ENCODE measurements at regions not wholly inside any gene's neighbourhood (a gene's known extent, or its start where the extent isn't known, plus 50 kb on each side); places are given as distances from the start of the nearest gene placed in this dataset.

DNA sequence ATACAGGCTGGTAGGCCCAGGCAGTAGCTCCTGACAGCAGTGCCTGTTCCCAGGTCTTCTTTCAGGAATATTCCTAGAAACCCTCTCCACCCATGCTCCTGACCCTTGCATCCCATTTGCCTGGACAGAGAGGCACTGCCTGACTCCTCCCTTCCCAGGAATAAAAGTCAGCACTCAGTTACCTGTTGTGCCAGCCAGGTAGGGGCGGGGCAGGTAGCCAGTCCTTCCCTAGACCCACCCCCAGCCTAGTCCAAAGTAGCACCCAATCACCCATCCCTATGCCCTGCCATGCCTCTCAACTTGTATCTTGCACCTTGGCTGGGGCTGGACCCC lies 129.9 kb downstream of the MRPL14 start:
- DNase-seq: no peak

DNA sequence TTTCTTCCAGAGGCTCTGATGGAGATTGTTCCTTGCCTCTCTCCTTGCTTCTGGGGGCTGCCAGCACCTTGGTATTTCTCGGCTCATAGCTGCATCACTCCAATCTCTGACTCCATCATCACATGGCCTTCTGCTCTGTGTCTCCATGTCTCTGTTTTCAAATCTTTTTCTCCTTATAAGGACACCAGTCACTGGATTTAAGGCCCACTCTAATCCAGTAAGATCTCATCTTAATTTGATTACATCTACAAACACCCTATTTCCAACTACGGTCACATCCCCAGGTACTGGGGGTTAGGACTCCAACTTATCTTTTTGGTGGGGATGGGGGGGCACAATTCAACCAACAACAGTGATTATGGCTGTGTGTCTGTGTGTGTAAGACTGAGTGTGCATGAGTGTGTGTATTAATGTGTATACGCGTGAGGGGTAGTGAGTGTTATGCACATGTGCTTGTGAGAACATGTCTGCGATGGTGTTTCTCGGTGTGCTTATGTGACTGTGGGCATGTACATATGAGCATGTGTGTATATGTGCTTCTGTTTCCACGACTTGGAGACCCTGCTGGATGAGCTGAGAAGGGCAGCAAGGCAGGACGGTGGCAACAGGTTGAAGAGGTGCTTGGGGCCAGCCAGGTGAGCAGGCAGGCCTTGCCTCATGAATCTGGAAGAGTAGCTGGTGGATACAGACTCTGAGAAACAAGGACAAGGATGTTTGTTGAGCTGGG lies 130.5 kb downstream of the MRPL14 start:
- DNase-seq: no peak

DNA sequence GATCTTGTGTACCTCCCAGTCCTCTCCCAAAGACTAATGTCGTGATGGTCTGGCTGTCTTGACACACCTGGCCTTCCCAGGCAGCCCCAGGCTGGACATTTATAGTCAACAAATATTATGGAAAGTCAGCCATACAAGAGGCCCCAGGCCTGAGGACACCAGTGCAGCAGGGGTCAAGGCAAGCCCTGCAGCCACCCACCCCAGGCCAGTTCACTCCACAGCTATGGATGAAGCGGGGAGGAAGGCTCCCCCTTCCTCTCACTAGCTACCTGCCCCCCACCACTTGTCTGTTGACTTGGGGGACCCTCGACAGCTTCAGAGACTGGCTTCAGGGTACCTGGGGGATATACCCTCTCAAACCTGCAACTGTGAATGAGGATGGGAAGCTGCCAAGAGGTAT lies 132.1 kb downstream of the MRPL14 start:
- no peak for DNase-seq

DNA sequence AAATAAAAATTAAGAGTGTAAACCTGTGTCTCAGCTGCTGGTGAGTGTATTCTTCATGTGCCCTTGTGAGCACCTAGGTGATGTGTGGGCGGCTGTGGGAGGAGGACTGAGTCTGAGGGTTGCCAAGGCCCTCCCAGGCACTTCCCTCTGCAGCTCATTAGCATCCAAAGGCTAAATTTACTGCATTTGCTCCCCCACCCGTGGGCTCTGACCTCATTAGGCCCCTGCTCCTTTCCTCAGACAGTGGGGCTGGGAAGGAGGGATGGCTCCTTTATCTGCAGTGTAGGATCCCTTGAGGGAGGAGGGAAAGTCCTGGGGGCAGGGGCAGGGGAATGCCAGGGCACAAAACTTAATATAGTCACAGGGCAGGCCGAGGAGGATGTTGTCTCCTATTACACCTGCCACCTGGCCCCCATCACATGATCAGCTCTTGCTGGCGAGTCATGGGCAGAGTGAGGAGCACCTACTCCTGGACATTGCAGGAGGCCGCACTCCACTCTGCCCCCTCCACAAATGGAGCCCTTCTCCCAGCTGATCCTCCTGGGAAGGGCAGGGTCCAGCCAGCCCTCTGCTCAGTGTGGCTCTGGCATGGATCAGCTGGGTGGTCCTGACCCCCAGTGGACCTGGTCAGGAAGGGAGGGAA lies 133.2 kb downstream of the MRPL14 start:
- no peak for DNase-seq

DNA sequence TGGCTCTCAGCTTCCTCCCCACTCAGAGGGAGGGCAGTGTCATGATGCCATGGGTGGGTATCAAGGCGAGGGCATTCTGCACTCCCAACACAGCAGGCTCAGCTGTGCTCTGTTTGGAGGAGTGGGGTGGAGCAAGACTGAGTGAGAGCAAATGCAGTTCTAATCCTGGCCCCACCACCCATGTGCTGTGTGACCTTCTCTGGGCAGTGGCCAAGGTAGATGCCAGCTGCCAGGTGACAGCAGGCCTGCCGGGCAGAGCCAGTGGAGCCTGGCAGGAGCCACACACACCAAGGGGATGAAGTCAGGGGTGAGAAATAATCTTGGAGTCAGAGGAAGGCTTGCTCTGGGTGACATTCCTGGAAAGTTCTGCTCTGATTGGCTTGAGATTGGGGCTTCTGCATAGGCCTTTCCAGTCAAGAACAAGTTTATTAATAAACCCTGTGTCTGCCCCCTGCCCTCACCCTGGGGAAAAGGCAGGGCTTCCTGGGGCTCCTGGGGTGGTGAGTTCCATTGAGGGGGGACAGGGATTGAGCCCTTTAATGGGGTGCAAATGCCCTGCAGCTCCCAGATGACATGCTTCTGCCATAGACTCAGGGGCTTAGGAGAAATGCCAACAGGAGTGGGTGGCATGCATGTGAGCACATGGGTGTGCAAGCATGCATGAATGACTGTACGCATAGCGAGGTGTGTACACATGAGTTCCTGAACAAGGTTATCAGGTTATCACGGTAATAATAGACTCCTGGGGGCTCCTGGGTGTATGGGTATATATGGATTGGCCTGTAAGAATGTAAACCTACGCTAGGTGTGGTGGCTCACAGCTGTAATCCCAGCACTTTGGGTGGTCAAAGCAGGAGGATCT lies 134.2 kb downstream of the MRPL14 start:
- no peak for DNase-seq

DNA sequence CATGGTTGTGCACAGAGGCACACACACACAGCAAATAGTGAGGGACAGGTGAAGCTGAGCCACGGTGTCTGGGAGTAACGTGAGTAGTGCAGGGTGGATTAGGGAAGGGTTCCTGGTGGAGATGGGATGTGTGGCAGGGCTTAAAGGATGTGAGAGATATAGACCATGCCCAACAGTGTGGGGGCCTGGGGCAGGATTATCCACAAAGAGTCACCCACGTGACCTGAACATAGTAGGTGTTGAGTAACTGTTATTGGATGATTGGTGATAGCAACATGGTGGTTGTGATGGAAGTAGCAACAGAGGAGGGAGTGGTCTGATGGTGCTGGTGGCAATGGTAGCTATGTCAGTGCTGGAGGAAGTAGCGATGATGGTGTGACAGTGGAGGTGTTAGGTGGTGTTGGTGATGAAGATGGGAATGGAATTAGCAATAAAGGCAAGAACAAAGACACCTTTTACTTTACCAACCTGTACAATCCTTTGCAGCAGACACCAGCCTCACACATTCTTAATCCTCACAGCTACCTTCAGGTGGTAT lies 135.1 kb downstream of the MRPL14 start:
- no peak for DNase-seq

DNA sequence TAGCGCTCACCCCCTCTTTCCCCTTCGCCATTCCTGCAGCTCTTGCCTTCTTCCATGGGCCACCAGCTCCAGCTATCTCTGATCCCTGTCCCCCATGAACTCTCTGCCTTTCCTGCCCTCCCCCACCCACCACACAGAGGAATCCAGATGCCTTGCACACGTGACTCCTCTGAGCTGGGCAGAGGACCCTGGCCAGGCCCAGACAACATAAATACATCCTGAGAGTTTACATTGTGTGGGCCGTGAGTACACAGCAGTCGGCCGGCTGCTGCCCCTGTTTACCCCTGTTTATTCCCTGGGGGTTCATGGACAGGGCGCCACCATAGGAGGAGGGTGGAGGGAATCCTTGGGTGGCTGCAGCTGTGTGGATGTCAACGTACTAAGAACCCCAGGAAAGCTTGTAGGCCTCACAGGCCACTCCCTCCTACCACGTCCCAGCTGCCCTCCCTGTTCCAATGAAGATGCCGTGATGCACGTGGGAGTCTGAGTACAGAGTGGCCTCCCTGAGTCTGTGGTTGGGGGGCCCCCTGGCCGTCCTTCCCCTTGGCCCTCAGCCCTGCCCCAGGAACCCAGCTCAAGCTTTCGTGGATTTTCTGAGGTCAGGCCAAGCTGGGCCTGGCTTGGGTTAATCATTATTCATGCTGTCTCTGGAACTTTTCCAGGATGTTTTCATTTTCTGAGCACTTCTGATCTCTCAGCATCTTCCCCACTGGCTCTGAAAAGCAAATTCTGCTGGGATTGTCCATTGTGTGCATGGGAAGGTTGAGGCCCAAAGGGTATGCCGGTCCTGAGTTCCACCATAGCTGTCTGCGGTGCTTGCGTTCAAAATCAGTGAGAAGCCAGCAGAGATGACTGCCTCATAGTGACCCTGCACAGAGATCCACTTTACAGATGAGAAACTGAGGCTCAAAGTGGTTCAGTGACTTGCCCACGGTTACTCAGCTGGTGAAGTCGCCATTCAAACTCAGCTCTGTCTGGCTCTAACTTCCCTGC lies 136.3 kb downstream of the MRPL14 start:
- DNase-seq: peak; percentile 68

DNA sequence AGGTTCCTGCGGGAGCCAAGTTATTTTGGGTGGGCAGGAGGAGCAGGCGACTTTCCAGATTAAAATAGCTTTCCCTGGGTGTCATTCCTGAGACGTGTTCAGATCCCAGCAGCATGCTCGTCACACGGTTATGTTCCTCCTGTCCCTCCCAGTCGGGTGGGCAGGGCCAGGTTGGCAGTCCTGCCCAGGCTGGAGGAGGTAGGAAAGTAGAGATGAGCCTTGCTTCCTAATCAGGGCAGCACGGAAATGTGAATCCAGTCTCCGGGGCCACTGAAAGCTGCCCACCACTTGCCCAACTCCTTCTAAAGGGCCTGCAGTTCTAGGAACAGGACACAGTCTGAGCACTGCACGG lies 137.0 kb downstream of the MRPL14 start:
- DNase-seq: no peak

DNA sequence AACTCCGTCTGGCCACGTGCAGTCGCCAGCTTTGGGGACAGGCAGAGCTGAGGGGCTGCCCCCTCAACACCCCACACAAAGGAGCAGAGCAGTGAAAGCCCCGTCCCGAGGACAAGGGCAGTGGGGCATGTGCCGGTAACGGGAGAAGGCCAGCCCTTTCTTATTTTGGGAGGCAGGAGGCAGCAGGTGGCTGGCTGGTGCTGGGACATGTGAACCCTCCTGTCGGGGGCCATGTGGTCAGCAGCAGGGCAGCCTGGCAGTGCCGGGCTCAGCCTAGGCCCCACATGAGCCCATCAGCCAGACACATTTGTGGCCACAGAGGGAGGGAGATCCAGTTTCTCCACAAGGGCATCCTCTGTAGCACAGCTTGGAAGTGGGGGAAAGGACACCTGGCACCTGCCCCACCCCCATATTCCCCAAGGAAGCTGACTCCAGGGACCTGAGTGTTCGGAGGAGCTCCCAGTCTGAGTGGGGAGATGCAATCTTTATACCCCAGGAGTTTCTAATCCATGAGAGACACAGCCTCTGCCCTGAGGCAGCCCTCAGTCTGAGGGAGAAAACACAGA lies 137.6 kb downstream of the MRPL14 start:
- no peak for DNase-seq

DNA sequence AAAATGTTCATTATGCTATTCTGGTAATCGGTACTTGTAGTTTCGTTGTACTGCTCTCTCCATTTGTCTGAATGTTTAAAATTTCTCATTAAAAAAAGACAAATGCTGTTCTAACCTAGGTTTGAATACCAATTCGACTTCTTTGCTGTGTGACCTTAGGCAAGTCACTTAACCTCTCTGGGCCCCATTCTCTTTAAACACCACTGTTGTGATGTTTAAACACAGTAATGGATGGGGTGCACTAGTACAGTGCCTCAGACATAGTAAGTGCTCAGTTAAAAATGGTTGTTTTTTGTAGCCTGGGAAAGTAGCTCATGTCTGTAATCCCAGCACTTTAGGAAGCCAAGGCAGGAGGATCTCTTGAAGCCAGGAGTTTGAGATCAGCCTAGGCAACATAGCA lies 138.5 kb downstream of the MRPL14 start:
- no peak for DNase-seq

DNA sequence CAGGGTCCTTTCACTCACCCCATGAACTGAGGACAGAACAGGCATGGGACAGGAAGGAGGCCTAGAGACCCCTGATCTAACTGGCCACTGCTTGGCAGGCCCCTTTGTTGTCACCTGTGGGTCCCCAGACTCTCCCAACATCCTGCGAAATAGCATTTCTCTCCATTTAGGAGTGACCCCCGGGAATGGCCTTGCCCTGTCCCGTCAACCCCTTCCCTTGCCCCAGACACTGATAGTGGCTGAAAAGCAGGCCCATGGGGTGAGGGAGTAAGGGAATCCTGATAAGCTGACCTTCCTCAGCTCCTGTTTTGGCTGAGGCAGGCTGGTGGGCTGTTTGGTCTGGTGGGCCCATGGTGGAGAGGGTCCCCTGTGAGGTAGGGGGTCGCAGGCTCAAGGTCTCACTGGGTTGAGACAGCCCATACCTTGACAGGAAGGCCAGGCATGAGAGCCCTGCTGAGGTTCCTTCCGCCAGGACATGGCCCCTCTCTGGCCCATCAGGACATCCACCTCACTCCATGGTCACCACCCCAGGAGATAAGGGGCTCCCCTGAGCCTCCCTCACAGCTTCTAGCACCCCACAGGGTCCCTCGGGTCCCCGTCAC lies 139.3 kb downstream of the MRPL14 start:
- no peak for DNase-seq

DNA sequence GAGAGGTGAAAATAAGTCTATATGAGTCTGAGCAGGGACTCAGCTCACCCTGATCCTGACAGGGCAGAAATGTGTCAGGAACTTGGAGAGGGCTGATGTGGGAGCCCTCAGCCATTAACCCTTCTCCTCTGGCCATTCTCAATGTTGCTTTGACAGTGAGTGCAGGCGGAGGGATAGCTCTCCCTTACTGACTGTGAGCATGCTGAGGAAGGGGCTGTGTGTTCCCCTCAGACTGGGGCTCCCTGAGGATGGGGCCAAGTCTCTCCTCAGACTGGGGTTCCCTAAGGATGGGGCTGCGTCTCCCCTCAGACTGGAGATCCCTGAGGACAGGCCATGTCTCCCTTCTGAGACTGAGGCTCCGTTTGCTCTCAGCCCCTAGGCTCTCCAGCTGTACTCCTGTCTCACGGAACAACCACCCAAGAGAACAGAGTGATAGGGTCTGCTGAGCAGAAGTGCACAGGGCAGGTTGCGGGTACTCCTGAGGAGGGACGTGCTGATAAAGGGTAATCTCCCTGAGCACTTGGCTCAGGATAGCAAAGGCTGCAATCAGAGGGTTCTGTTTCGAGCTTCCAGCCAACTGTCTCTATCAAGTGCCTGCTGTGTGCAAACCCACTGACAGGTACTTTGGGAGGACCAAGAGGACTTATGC lies 141.0 kb downstream of the MRPL14 start:
- DNase-seq: no peak

DNA sequence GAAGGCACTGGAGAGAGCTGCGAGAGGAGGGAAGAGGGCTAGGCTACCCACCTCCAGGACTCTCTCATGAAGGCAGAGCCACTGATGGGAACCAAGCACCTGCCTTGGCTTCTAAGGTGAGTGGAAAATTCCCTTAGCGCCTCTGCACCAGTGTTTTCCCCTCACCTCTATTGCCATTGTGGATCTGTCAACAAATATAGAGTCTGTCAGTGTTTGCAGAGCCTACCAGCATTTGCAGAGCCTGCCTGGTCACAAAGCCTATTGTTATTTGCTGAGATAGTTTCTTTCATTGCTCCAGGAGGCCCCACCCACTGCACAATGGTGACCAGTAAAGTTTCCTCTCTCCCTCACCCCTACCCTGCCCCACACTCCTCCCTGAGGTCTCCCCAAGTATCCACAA lies 141.9 kb downstream of the MRPL14 start:
- no peak for DNase-seq

DNA sequence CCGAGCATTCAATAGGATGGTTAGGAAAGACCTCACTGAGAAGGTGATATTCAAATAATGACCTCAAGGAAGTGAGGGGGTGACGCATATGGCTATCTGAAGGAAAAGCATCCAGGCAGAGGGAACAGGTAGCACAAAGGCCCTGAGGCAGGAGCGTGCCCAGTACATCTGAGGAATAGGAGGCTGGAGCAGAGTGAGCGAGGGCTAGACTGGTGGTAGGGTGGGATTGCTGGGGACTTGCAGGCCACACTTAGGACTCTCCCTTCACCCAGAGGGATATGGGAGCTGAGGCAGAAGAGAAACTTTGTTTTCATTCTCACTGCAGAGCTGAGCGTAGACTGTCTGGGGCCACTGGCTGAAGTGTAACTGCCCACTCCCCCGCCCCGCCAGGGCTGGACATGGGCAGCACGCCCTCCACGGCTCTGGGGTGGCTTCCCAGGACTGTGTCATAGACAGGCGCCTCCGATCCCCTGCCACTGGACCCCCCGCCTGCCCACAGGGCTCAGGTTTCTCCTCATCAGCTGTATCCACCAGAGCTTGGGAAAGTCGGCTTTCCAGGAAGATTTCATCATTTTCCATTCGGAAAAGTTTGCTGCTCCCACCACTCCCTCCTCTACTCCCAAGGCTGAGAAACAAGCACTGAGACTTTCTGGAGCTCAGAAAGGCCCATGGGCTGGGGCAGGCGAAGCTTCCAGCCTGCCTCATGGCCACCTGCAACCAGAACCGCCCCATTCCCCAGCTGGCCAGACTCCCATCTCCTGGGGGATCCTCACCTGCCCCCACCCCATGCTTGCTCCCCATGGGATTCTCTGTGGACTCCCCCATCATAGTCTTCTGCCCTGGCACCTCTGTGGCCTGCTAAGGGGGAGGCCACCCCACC lies 142.6 kb downstream of the MRPL14 start:
- DNase-seq: no peak

DNA sequence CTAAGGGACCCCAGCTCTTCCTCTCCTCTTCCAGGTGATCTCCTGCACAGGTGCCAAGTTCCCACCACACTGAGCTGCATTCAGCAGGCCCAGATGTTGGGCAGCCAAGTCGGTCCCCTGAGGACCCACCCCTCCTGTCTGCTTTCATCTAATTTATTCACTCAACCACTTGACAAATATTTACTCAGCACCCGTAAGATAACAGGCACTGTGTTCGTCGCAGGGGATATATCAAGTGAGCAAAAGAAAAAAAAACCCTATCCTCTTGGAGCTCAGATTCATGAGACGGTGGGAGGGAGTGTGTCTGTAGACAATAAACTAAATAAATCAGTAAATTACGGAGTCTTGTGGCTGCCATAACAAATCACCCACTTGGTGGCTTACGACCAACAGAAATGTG lies 143.6 kb downstream of the MRPL14 start:
- no peak for DNase-seq

DNA sequence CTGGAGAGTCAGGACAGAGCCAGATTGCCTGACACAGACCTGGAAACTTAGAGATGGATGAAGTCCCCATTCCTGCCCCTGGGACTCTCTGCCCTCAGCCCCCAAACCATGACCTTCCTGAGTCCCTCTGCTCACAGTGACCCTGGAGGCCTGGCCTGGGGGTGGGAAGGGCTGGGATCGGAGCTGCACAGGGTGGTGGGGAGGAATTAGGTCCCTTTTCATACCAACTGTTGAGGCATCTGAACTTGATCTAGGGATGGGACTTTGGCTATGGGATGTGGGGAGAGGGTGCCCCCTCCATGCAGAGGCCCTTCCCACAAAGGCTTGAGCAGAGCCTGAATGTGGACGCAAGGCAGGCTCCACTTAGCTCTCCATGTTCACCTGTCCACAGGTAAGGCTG lies 144.1 kb downstream of the MRPL14 start:
- DNase-seq: no peak

DNA sequence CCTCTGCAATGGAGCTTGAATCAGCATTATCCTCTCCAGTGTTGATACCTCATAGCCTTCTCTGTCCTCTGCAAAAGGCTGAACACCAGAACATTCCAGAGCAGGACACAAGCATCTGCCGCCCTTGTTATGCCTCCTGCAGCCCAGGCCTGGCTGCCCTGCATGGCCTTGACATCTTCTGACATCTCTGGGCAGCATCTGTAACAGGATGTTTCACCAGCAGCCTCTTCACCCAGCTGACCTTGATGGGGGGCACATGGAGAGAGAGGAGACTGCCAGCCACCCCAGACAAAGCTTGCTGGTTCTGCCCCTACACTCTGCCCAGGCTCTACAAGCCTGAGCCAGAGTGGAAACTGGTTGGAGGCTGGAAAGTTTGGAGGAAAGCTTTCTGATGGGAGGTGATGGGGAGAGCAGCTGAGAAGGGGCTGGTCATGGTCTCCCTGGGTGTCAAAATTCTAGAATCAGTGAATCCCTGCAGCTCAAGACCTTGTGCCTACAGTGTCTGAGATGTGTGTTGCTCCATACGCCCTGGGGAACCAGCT lies 145.1 kb downstream of the MRPL14 start:
- DNase-seq: no peak

DNA sequence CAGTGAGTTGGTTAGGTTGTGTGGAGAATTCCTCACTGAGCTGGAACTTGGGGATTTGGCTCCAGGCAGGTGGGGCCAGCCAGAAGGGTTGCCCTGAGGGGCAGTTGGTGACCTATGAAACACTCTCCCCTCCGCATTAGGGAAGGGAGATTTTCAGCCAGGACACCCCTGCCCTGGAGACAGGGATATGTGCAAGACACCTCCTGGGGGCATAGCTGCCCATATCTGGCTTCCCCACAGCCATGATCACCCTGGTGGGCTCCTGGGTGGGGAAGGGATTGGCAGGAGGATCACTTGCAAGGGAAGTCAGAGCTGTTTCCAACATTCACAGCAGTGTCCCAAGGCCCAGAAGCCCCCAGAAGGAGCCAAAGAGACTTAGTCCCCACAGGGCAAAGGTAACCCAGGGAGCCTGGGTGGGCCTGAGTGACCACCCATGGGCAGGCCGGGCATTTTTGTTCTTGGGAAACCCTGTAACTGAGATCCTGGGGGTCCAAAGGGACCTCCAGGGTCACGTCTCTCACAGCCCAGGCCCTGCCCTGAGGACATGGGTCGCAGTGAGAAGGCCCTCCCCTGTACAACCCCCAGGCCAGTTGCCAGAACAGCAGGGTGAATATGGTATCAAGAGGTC lies 145.8 kb downstream of the MRPL14 start:
- DNase-seq: no peak

DNA sequence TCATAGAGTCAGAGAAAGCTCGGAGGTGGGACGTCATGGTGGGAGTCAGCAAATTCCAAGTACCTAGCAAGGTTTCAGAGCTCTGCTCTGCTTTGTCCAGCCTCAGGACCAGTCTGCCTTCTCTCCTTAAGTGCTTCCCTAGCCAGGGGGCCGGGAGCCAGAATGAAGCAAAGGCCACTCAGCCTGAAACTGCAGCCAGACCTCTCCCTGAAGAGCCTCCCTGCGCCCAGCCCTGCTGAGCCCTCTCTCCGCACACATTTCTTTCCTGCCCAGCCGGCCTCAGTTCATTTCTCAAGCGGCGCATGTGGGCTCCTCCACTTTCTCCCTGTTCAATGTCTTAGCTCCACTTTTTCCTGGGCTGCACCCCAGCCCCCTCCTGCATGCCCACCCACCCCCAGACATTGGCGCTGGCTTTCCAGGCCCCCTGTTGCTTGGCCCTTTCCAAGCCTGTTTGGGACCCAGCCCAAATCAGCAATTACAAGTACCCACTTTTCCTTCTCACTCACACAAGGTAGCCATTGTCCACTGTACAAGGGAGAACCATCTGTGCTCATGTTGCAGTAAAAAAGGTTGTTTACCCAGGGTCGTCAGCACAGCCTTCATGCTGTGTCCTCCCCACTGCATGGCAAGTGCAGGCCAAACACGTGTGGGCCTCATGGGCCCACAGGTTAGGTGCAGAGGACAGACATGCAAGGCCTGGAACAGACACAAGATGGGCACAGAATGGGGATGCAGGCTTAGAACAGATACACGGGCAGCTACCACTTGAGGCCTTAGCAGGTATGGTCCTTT lies 147.1 kb downstream of the MRPL14 start:
- DNase-seq: no peak

Measured in SHP77 treated with DMSO at 0.1 percent for 48 hours (cell line).